ENCODE measurements at regions not wholly inside any gene's neighbourhood (a gene's known extent, or its start where the extent isn't known, plus 50 kb on each side); places are given as distances from the start of the nearest gene placed in this dataset.

DNA sequence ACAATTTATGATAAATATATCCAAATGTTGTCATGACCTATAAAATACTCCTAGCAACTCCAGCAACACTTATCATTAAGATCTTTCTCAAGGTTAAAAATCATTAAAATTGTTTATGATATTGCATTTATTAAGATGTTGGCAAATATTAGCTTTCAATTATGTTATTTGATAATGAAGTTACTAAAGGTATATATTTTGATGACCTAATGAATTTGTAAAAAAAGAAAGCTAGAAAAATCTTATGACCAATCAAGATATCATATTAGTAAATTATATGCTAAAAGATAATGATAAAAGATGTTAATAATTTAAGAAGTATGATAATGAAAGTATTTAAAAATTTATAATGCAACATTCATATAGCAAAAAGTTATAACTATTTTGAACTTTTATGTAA lies 66.3 kb upstream of the RAB18 start:
- H3K4me1 ChIP-seq (ENCODE audit: control insufficient read depth in 3 of 3, insufficient read depth in 3 of 3, low read length in 3 of 3) = no peaks in the 10 kb centered on the region
- H3K36me3 ChIP-seq (ENCODE audit: control insufficient read depth in 3 of 3, insufficient read depth in 3 of 3, low read length in 3 of 3) = no peaks in the 10 kb centered on the region
- no peaks in the 10 kb centered on the region for H3K9me3 ChIP-seq (ENCODE audit: control insufficient read depth in 3 of 3, low read length in 3 of 3)
- H3K27ac ChIP-seq (ENCODE audit: low read depth, low read length) = no peak overlapping the region
- peaks cover 0 to 3% (median 0%) of the 10 kb centered on the region in 3 donors for H3K27me3 ChIP-seq (ENCODE audit: control insufficient read depth in 3 of 3, insufficient read depth in 3 of 3, low read length in 3 of 3)
- no peak overlapping the region for H3K4me3 ChIP-seq (ENCODE audit: low read length in 3 of 3)
- no peak overlapping the region for H3K9ac ChIP-seq (ENCODE audit: low read depth in 1 of 3, low read length in 3 of 3)

DNA sequence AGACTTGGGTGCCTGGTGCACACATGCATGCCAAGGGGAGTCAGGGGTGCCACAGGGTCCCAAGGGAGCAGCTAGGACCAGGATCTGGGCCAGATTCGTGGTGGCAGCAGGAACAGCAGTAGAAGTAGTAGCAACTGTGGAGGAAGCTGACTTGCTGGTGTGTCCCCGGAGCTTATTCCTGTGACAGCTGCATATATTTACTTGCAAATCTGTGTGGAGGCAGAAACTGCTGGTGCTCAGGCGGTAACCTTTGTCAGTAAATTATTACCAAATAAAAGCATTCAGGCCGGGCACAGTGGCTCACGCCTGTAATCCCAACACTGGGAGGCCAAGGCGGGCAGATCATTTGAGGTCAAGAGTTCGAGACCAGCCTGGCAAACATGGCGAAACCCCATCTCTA lies 67.4 kb upstream of the RAB18 start:
- no peaks in the 10 kb centered on the region for H3K36me3 ChIP-seq (ENCODE audit: control insufficient read depth in 3 of 3, insufficient read depth in 3 of 3, low read length in 3 of 3)
- H3K4me1 ChIP-seq (ENCODE audit: control insufficient read depth in 3 of 3, insufficient read depth in 3 of 3, low read length in 3 of 3) = no peaks in the 10 kb centered on the region
- H3K9ac ChIP-seq (ENCODE audit: low read depth in 1 of 3, low read length in 3 of 3) = no peak overlapping the region
- no peak overlapping the region for H3K27ac ChIP-seq (ENCODE audit: low read depth, low read length)
- no peak overlapping the region for H3K4me3 ChIP-seq (ENCODE audit: low read length in 3 of 3)
- H3K9me3 ChIP-seq (ENCODE audit: control insufficient read depth in 3 of 3, low read length in 3 of 3) = no peaks in the 10 kb centered on the region
- H3K27me3 ChIP-seq (ENCODE audit: control insufficient read depth in 3 of 3, insufficient read depth in 3 of 3, low read length in 3 of 3) = peaks cover 0 to 3% (median 0%) of the 10 kb centered on the region in 3 donors

GRCh38 chr10:27433976-27434375 lies 70.1 kb upstream of the RAB18 start:
- H3K9ac ChIP-seq (ENCODE audit: low read depth in 1 of 3, low read length in 3 of 3) = no peak overlapping the region
- no peaks in the 10 kb centered on the region for H3K4me1 ChIP-seq (ENCODE audit: control insufficient read depth in 3 of 3, insufficient read depth in 3 of 3, low read length in 3 of 3)
- H3K9me3 ChIP-seq (ENCODE audit: control insufficient read depth in 3 of 3, low read length in 3 of 3) = no peaks in the 10 kb centered on the region
- H3K27me3 ChIP-seq (ENCODE audit: control insufficient read depth in 3 of 3, insufficient read depth in 3 of 3, low read length in 3 of 3) = peaks cover 0 to 3% (median 0%) of the 10 kb centered on the region in 3 donors
- no peak overlapping the region for H3K4me3 ChIP-seq (ENCODE audit: low read length in 3 of 3)
- no peaks in the 10 kb centered on the region for H3K36me3 ChIP-seq (ENCODE audit: control insufficient read depth in 3 of 3, insufficient read depth in 3 of 3, low read length in 3 of 3)
- H3K27ac ChIP-seq (ENCODE audit: low read depth, low read length) = no peak overlapping the region

DNA sequence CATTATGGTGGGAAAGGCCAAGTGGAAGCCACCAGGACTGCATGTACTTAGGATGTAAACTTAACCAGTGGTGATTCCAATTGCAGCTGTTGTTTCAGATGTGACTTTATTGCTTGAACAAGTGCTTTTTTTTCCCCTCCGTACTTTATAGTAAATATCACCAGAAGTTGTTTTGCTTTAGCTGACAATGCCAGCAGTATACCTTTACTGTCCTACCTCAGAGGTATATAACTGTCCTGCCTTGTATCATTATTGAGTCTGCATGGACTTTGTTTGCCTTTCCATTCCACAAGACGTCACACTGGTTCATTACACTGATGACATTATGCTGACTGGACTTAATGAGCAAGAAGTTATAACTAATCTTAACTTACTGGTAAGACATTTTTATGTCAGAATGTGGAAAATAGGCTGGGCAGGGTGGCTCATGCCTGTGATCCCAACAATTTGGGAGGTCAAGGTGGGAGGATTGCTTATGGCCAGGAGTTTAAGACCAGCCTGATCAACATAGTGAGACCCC lies 77.1 kb upstream of the RAB18 start:
- Histone ChIP-seq H3K9me3 (ENCODE audit: control insufficient read depth in 3 of 3, low read length in 3 of 3) (peaks cover 0 to 3% (median 3%) of the 10 kb centered on the region in 3 donors), H3K9ac (ENCODE audit: low read depth in 1 of 3, low read length in 3 of 3) (no peak overlapping the region), H3K27ac (ENCODE audit: low read depth, low read length) (no peak overlapping the region), H3K4me1 (ENCODE audit: control insufficient read depth in 3 of 3, insufficient read depth in 3 of 3, low read length in 3 of 3) (no peaks in the 10 kb centered on the region), H3K4me3 (ENCODE audit: low read length in 3 of 3) (no peak overlapping the region), H3K36me3 (ENCODE audit: control insufficient read depth in 3 of 3, insufficient read depth in 3 of 3, low read length in 3 of 3) (no peaks in the 10 kb centered on the region), H3K27me3 (ENCODE audit: control insufficient read depth in 3 of 3, insufficient read depth in 3 of 3, low read length in 3 of 3) (no peaks in the 10 kb centered on the region)

- Histone ChIP-seq H3K27me3 (ENCODE audit: control insufficient read depth in 3 of 3, insufficient read depth in 3 of 3, low read length in 3 of 3) (peaks cover 0 to 7% (median 0%) of the 10 kb centered on the region in 3 donors), H3K36me3 (ENCODE audit: control insufficient read depth in 3 of 3, insufficient read depth in 3 of 3, low read length in 3 of 3) (no peaks in the 10 kb centered on the region), H3K9me3 (ENCODE audit: control insufficient read depth in 3 of 3, low read length in 3 of 3) (no peaks in the 10 kb centered on the region), H3K4me1 (ENCODE audit: control insufficient read depth in 3 of 3, insufficient read depth in 3 of 3, low read length in 3 of 3) (no peaks in the 10 kb centered on the region), H3K9ac (ENCODE audit: low read depth in 1 of 3, low read length in 3 of 3) (no peak overlapping the region), H3K27ac (ENCODE audit: low read depth, low read length) (no peak overlapping the region), H3K4me3 (ENCODE audit: low read length in 3 of 3) (no peak overlapping the region)
Measured at GRCh38 chr10:27413831-27414348, 90.2 kb upstream of the RAB18 start.

DNA sequence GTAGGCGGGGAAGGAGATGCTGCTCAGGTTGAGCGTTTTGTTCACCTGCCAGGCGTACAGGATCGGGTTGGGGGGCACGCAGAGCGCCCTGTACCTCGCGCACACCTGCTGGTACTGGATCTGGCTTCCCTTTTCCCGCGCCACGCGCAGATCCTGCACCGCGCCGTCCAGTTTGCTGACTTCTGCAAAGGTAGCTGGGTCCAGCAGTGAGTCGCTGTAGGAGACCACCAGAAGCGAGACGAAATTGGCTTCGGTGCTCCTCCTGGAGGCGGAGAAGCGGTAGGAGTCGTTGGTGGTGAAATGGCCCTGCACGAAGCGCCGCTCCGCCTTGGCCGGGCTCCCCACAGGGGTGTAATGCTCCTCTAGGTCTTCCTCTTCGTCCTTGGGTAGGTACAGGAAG lies 90.7 kb upstream of the RAB18 start:
- no peak overlapping the region for H3K4me3 ChIP-seq (ENCODE audit: low read length in 3 of 3)
- peaks cover 0 to 7% (median 0%) of the 10 kb centered on the region in 3 donors for H3K27me3 ChIP-seq (ENCODE audit: control insufficient read depth in 3 of 3, insufficient read depth in 3 of 3, low read length in 3 of 3)

DNA sequence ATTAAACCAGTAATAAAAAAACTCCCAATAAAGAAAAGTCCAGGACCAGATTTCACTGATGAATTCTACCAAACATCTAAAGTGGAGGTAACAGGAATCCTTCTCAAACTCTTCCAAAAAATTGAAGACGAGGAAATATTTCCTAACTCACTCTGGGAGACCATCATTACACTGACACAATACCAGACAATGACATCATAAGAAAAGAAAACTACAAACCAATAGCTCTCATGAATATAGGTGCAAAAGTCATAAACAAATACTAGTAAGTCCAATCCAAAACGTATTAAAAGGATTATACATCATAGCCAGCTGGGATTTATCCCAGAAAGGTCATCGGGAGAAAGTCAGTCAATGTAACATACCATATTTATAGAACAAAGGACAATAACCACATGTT lies 94.0 kb upstream of the RAB18 start:
- Histone ChIP-seq H3K4me3 (ENCODE audit: low read length in 3 of 3) (no peak overlapping the region), H3K4me1 (ENCODE audit: control insufficient read depth in 3 of 3, insufficient read depth in 3 of 3, low read length in 3 of 3) (no peaks in the 10 kb centered on the region), H3K9me3 (ENCODE audit: control insufficient read depth in 3 of 3, low read length in 3 of 3) (no peaks in the 10 kb centered on the region)

More for the DNA sequence above, 90.7 kb upstream of the RAB18 start:
- H3K9me3 ChIP-seq (ENCODE audit: control insufficient read depth in 3 of 3, low read length in 3 of 3) = no peaks in the 10 kb centered on the region
- no peak overlapping the region for H3K9ac ChIP-seq (ENCODE audit: low read depth in 1 of 3, low read length in 3 of 3)
- no peak overlapping the region for H3K27ac ChIP-seq (ENCODE audit: low read depth, low read length)
- H3K4me1 ChIP-seq (ENCODE audit: control insufficient read depth in 3 of 3, insufficient read depth in 3 of 3, low read length in 3 of 3) = no peaks in the 10 kb centered on the region
- no peaks in the 10 kb centered on the region for H3K36me3 ChIP-seq (ENCODE audit: control insufficient read depth in 3 of 3, insufficient read depth in 3 of 3, low read length in 3 of 3)

DNA sequence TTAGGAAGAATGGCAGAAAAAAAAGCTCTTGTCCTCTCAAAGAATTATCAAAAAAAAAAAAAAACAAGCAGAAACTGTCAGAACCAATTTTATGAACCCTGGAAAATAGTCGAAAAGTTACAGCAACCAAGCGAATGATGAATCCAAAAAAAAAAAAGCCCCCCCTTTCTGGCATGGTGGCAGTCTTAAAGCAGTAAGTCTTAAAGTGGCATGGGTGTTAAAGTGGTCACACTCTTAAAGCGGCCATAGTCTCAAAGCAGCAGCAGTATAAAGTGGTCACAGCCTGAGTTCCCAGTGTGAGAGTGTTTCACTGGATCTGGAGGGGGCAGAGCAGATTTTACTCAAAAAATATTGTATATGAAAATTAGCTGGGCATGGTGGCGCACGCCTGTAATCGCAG lies 96.8 kb upstream of the RAB18 start:
- Histone ChIP-seq H3K27me3 (ENCODE audit: control insufficient read depth in 3 of 3, insufficient read depth in 3 of 3, low read length in 3 of 3) (no peaks in the 10 kb centered on the region), H3K4me3 (ENCODE audit: low read length in 3 of 3) (no peak overlapping the region), H3K9ac (ENCODE audit: low read depth in 1 of 3, low read length in 3 of 3) (no peak overlapping the region), H3K4me1 (ENCODE audit: control insufficient read depth in 3 of 3, insufficient read depth in 3 of 3, low read length in 3 of 3) (no peaks in the 10 kb centered on the region), H3K36me3 (ENCODE audit: control insufficient read depth in 3 of 3, insufficient read depth in 3 of 3, low read length in 3 of 3) (no peaks in the 10 kb centered on the region), H3K9me3 (ENCODE audit: control insufficient read depth in 3 of 3, low read length in 3 of 3) (no peaks in the 10 kb centered on the region), H3K27ac (ENCODE audit: low read depth, low read length) (no peak overlapping the region)

More for the DNA sequence above, 94.0 kb upstream of the RAB18 start:
- peaks cover 0 to 7% (median 0%) of the 10 kb centered on the region in 3 donors for H3K27me3 ChIP-seq (ENCODE audit: control insufficient read depth in 3 of 3, insufficient read depth in 3 of 3, low read length in 3 of 3)
- no peak overlapping the region for H3K9ac ChIP-seq (ENCODE audit: low read depth in 1 of 3, low read length in 3 of 3)
- H3K36me3 ChIP-seq (ENCODE audit: control insufficient read depth in 3 of 3, insufficient read depth in 3 of 3, low read length in 3 of 3) = no peaks in the 10 kb centered on the region
- no peak overlapping the region for H3K27ac ChIP-seq (ENCODE audit: low read depth, low read length)

DNA sequence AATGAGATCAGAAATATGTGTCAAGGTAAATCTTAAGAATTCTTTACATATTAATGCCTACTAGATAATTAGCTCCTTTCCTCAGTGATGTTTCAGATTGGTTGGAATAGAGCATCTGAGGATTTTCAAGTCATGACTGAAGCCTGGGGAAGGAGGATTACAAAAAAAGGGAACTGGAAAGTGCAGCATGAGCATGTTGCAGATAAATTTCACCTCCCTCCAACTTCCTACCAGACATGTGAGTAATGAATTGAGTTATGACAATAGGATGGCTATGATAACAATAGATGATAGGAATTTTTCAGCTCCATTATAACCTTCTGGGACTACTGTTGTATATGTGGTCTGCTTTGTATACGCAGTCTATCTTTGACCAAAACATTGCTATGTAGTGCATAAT lies 104.2 kb upstream of the RAB18 start:
- H3K4me1 ChIP-seq (ENCODE audit: control insufficient read depth in 3 of 3, insufficient read depth in 3 of 3, low read length in 3 of 3) = no peaks in the 10 kb centered on the region
- H3K9ac ChIP-seq (ENCODE audit: low read depth in 1 of 3, low read length in 3 of 3) = no peak overlapping the region
- no peaks in the 10 kb centered on the region for H3K9me3 ChIP-seq (ENCODE audit: control insufficient read depth in 3 of 3, low read length in 3 of 3)
- no peak overlapping the region for H3K27ac ChIP-seq (ENCODE audit: low read depth, low read length)
- no peak overlapping the region for H3K4me3 ChIP-seq (ENCODE audit: low read length in 3 of 3)
- no peaks in the 10 kb centered on the region for H3K36me3 ChIP-seq (ENCODE audit: control insufficient read depth in 3 of 3, insufficient read depth in 3 of 3, low read length in 3 of 3)
- no peaks in the 10 kb centered on the region for H3K27me3 ChIP-seq (ENCODE audit: control insufficient read depth in 3 of 3, insufficient read depth in 3 of 3, low read length in 3 of 3)

DNA sequence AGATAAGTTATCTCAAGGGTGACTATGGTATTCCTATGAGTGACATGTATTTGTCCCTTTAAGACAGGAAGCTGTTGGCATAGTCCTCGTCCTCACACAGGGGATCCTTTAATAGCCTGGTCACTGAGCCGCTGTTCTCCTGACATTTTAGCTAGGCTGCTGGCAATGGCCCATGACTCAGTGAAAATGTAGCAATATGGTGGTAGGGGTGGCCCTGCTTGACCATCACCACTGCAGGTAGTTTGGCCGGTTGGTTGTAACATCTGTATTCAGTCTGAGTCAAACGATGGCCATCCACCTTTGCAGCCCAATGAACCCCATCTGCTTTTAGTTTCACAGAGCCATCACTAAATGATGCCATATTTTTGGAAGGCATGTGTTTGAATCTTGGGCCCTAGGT lies 110.1 kb upstream of the RAB18 start:
- Histone ChIP-seq H3K27me3 (ENCODE audit: control insufficient read depth in 3 of 3, insufficient read depth in 3 of 3, low read length in 3 of 3) (peaks cover 0 to 3% (median 0%) of the 10 kb centered on the region in 3 donors), H3K9me3 (ENCODE audit: control insufficient read depth in 3 of 3, low read length in 3 of 3) (peaks cover 0 to 3% (median 0%) of the 10 kb centered on the region in 3 donors), H3K9ac (ENCODE audit: low read depth in 1 of 3, low read length in 3 of 3) (no peak overlapping the region), H3K4me3 (ENCODE audit: low read length in 3 of 3) (no peak overlapping the region), H3K27ac (ENCODE audit: low read depth, low read length) (no peak overlapping the region), H3K4me1 (ENCODE audit: control insufficient read depth in 3 of 3, insufficient read depth in 3 of 3, low read length in 3 of 3) (no peaks in the 10 kb centered on the region), H3K36me3 (ENCODE audit: control insufficient read depth in 3 of 3, insufficient read depth in 3 of 3, low read length in 3 of 3) (no peaks in the 10 kb centered on the region)

Data from skeletal muscle tissue (tissue), 3 donors.